ENCODE measurements at regions not wholly inside any gene's neighbourhood (a gene's known extent, or its start where the extent isn't known, plus 50 kb on each side); places are given as distances from the start of the nearest gene placed in this dataset.

DNA sequence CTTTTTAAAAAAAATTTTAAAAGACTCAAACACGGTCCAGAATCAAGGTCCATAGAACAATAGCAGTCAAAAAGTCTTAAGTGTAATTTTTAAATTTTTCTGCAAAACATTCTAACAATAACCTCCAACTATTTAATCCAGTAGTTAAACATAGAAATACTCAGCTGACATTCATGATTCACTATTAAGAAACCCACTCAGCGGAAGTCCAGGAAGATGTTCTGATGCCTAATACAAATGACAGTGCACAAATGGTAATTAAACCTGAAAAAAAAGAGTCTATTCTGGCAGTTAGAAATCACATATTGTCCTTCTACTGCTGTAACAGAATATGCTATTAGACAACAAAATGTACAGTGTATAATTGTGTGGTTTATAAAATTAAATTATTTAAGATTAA lies 128.2 kb upstream of the BMP5 start:
- Histone ChIP-seq H3K9me1 (ENCODE audit: control insufficient read depth, extremely low read depth, insufficient read depth, low read length) (no peaks in the 10 kb centered on the region), H3K9ac (ENCODE audit: control insufficient read depth, extremely low read depth, insufficient read depth, low read length) (no peak overlapping the region), H3K9me3 (ENCODE audit: control insufficient read depth, low read depth, low read length) (no peaks in the 10 kb centered on the region), H3K27ac (ENCODE audit: control insufficient read depth, insufficient read depth, low read length) (no peak overlapping the region), H3K79me2 (ENCODE audit: control insufficient read depth, insufficient read depth, low read length) (no peaks in the 10 kb centered on the region), H3K4me2 (ENCODE audit: control insufficient read depth, extremely low read depth, insufficient read depth, low read depth, low read length) (no peak overlapping the region), H3K36me3 (ENCODE audit: control insufficient read depth in 2 of 2, extremely low read depth in 1 of 2, insufficient read depth in 2 of 2, low read length in 2 of 2) (no peaks in the 10 kb centered on the region), H3K27me3 (ENCODE audit: control insufficient read depth, extremely low read depth, insufficient read depth, low read length) (no peaks in the 10 kb centered on the region), H2AFZ (ENCODE audit: control insufficient read depth, low read length) (no peak overlapping the region), H4K20me1 (ENCODE audit: control insufficient read depth, extremely low read depth, insufficient read depth, low read length) (no peaks in the 10 kb centered on the region), H3K4me3 (ENCODE audit: control insufficient read depth in 2 of 3, extremely low read depth in 1 of 3, insufficient read depth in 2 of 3, low read depth in 1 of 3, low read length in 3 of 3) (no peak overlapping the region), H3K4me1 (ENCODE audit: control insufficient read depth, extremely low read depth, insufficient read depth, low read length) (no peaks in the 10 kb centered on the region)
- TF ChIP-seq, protein P1, sequence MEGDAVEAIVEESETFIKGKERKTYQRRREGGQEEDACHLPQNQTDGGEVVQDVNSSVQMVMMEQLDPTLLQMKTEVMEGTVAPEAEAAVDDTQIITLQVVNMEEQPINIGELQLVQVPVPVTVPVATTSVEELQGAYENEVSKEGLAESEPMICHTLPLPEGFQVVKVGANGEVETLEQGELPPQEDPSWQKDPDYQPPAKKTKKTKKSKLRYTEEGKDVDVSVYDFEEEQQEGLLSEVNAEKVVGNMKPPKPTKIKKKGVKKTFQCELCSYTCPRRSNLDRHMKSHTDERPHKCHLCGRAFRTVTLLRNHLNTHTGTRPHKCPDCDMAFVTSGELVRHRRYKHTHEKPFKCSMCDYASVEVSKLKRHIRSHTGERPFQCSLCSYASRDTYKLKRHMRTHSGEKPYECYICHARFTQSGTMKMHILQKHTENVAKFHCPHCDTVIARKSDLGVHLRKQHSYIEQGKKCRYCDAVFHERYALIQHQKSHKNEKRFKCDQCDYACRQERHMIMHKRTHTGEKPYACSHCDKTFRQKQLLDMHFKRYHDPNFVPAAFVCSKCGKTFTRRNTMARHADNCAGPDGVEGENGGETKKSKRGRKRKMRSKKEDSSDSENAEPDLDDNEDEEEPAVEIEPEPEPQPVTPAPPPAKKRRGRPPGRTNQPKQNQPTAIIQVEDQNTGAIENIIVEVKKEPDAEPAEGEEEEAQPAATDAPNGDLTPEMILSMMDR (optimal IDR thresholded peaks at IDR 0.05 in 1 of 3, IDR thresholded peaks at IDR 0.05 in 1 of 3, conservative IDR thresholded peaks at IDR 0.05 in 1 of 3; ENCODE audit: extremely low read depth in 1 of 3, insufficient read depth in 2 of 3, low read length in 3 of 3), result no peak
- TF ChIP-seq EZH2 (IDR thresholded peaks at IDR 0.05; ENCODE audit: low read length), result no peak
- no peak for DNase-seq (ENCODE audit: low read depth, low spot score)
- no peak for FAIRE-seq
- dilution Hi-C loops (cut with MboI; ENCODE audit: extremely low pct_ligation_motif_present, low sequenced_read_pairs), result loop anchor here (25.0 kb wide), 1 partner anchor 259 kb away; no protein-coding TSS in a partner anchor

DNA sequence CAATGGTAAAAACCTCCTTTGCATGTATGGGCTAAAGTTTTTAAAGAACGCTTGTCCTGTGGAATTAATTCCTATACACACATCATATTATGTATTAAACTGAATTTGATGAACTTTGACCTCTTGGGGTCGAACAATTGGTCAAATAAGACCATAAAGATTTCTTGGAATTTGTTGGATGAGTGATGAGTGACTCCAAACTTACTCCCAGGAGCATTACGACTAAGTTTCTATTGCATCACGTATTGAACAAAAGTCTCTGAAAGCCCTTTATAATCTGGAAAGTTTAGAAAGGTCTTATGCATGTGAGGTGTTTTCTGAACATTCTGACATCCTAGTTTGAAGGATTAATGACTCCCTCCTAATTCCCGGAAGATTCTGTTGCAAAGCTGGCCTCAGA lies 126.9 kb upstream of the BMP5 start:
- H3K27me3 ChIP-seq (ENCODE audit: control insufficient read depth, extremely low read depth, insufficient read depth, low read length), result no peaks in the 10 kb centered on the region
- H3K9me3 ChIP-seq (ENCODE audit: control insufficient read depth, low read depth, low read length), result no peaks in the 10 kb centered on the region
- dilution Hi-C loops (cut with MboI; ENCODE audit: extremely low pct_ligation_motif_present, low sequenced_read_pairs), result loop anchor here (25.0 kb wide), 1 partner anchor 260 kb away; no protein-coding TSS in a partner anchor
- DNase-seq (ENCODE audit: low read depth, low spot score) (no peak), FAIRE-seq (no peak)
- no peak overlapping the region for H3K9ac ChIP-seq (ENCODE audit: control insufficient read depth, extremely low read depth, insufficient read depth, low read length)
- no peaks in the 10 kb centered on the region for H3K79me2 ChIP-seq (ENCODE audit: control insufficient read depth, insufficient read depth, low read length)
- no peaks in the 10 kb centered on the region for H4K20me1 ChIP-seq (ENCODE audit: control insufficient read depth, extremely low read depth, insufficient read depth, low read length)
- no peaks in the 10 kb centered on the region for H3K4me1 ChIP-seq (ENCODE audit: control insufficient read depth, extremely low read depth, insufficient read depth, low read length)
- no peak overlapping the region for H2AFZ ChIP-seq (ENCODE audit: control insufficient read depth, low read length)
- no peaks in the 10 kb centered on the region for H3K9me1 ChIP-seq (ENCODE audit: control insufficient read depth, extremely low read depth, insufficient read depth, low read length)
- no peak overlapping the region for H3K4me3 ChIP-seq (ENCODE audit: control insufficient read depth in 2 of 3, extremely low read depth in 1 of 3, insufficient read depth in 2 of 3, low read depth in 1 of 3, low read length in 3 of 3)
- no peak overlapping the region for H3K27ac ChIP-seq (ENCODE audit: control insufficient read depth, insufficient read depth, low read length)
- no peak overlapping the region for H3K4me2 ChIP-seq (ENCODE audit: control insufficient read depth, extremely low read depth, insufficient read depth, low read depth, low read length)
- TF ChIP-seq EZH2 (IDR thresholded peaks at IDR 0.05; ENCODE audit: low read length), result no peak
- TF ChIP-seq, protein P1 (optimal IDR thresholded peaks at IDR 0.05 in 1 of 3, IDR thresholded peaks at IDR 0.05 in 1 of 3, conservative IDR thresholded peaks at IDR 0.05 in 1 of 3; ENCODE audit: extremely low read depth in 1 of 3, insufficient read depth in 2 of 3, low read length in 3 of 3), result no peak
- no peaks in the 10 kb centered on the region for H3K36me3 ChIP-seq (ENCODE audit: control insufficient read depth in 2 of 2, extremely low read depth in 1 of 2, insufficient read depth in 2 of 2, low read length in 2 of 2)

Data from keratinocyte (primary cell).